IMR-90 (cell line): ENCODE measurements at regions not wholly inside any gene's neighbourhood (a gene's known extent, or its start where the extent isn't known, plus 50 kb on each side); places are given as distances from the start of the nearest gene placed in this dataset.

ENCODE experiments used
- BHLHE40 ChIP-seq: fragments of 150-350 bp; IDR thresholded peaks from 2 replicates; pipeline ENCODE4 v1.6.1; 2016; ENCODE audit warnings: mild to moderate bottlenecking, low read depth, low read length
- CEBPB ChIP-seq: IDR thresholded peaks from 2 replicates; pipeline ENCODE4 v1.6.1; 2012; ENCODE audit warnings: low read depth, low read length, improper control_type of control experiment
- CTCF ChIP-seq: conservative IDR thresholded peaks from 2 replicates; pipeline ENCODE4 v1.5.1; 2012; ENCODE audit warnings: mild to moderate bottlenecking, low read depth, low read length, improper control_type of control experiment
- ELK1 ChIP-seq: fragments of 150-350 bp; IDR thresholded peaks from 2 replicates; pipeline ENCODE4 v1.6.1; 2016; ENCODE audit warnings: low read depth, mild to moderate bottlenecking, low read length, moderate library complexity, borderline replicate concordance
- FOS ChIP-seq: fragments of 150-350 bp; IDR thresholded peaks from 2 replicates; pipeline ENCODE4 v1.6.1; 2016; ENCODE audit warnings: low read depth, low read length
- MAFK ChIP-seq: IDR thresholded peaks from 2 replicates; pipeline ENCODE4 v1.6.1; 2012; ENCODE audit warnings: low read depth, low read length, improper control_type of control experiment
- MXI1 ChIP-seq: IDR thresholded peaks from 2 replicates; pipeline ENCODE4 v1.6.1; 2012; ENCODE audit warnings: low read depth, mild to moderate bottlenecking, low read length, moderate library complexity, borderline replicate concordance
- POLR2A ChIP-seq: IDR thresholded peaks from 2 replicates; pipeline ENCODE4 v1.6.1; 2012; ENCODE audit warnings: mild to moderate bottlenecking, low read depth, low read length
- RAD21 ChIP-seq: IDR thresholded peaks from 2 replicates; pipeline ENCODE4 v1.6.1; 2012; ENCODE audit warnings: low read length, improper control_type of control experiment
- RFX5 ChIP-seq: IDR thresholded peaks from 2 replicates; pipeline ENCODE4 v1.8.0; 2012; ENCODE audit warnings: low read depth, mild to moderate bottlenecking, low read length, moderate library complexity
- SMC3 ChIP-seq: fragments of 150-350 bp; IDR thresholded peaks from 2 replicates; pipeline ENCODE4 v1.6.1; 2016; ENCODE audit warnings: low read depth, mild to moderate bottlenecking, antibody characterized with exemption, low read length, moderate library complexity
- USF2 ChIP-seq: fragments of 150-350 bp; IDR thresholded peaks from 2 replicates; pipeline ENCODE4 v1.6.1; 2017; ENCODE audit warnings: mild to moderate bottlenecking, antibody characterized with exemption, low read length, low read depth

- no peak for TF ChIP-seq POLR2A
- no peak for TF ChIP-seq BHLHE40
- no peak for TF ChIP-seq RAD21
- TF ChIP-seq RFX5: no peak
- TF ChIP-seq ELK1: no peak
- no peak for TF ChIP-seq SMC3
- TF ChIP-seq CTCF: no peak
- no peak for TF ChIP-seq USF2
- TF ChIP-seq CEBPB: no peak
- TF ChIP-seq FOS: no peak
- no peak for TF ChIP-seq MXI1
- no peak for TF ChIP-seq MAFK
These were observed 594.0 kb upstream of the ACVR2A start for GRCh38 chr2:147250652-147251356.
